ENCODE measurements at regions not wholly inside any gene's neighbourhood (a gene's known extent, or its start where the extent isn't known, plus 50 kb on each side); places are given as distances from the start of the nearest gene placed in this dataset.

DNA sequence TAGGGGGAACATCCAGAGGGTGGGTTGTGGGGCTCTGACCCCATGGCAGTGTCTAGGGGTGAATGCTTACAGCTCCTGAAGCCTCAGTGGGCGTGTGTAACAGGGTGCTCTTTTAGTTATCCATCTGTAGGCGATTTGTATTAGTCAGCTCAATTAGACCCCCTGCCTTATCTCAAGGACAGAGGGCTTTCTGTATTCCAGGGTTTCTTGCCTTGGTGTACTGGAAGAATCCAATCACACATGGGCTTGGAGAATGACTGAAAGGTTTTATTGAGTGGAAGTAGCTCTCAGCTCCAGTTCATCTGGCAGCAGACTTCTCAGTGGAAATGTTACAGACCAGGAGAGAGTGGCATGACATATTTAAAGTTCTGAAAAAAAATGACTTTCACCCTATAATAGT, 334.0 kb upstream of the GCFC2 start:
- TF ChIP-seq CTCF (conservative IDR thresholded peaks at IDR 0.05 in 1 of 2, IDR thresholded peaks at IDR 0.05 in 1 of 2; ENCODE audit: low read depth in 1 of 2, low read length in 2 of 2): no peak
- TF ChIP-seq EZH2 (IDR thresholded peaks at IDR 0.05; ENCODE audit: low read length, missing control alignments): no peak
